Stimulated activated naive CD8-positive, alpha-beta T cell treated with anti-CD3 and anti-CD28 coated beads, Interleukin-15, amount 100 ng/mL, for 72 hours (primary cell): ENCODE measurements at regions not wholly inside any gene's neighbourhood (a gene's known extent, or its start where the extent isn't known, plus 50 kb on each side); places are given as distances from the start of the nearest gene placed in this dataset.
"Not testable (repeated sequence)": the region's sequence is repeated elsewhere in the genome, so short reads cannot be mapped to it uniquely, and the experiment has no call there.

Experiments used
- ATAC-seq: fragments of 150-1000 bp; cut with Tn5 transposase; 2 replicates; pipeline ENCODE4 v1.10.0; 2021; ENCODE audit warnings: mild to moderate bottlenecking, moderate library complexity
- DNase-seq, 2 donors: peaks; one replicate each; pipeline ENCODE4 v3.0.0; 2021 to 2022
- H3K27ac Mint-ChIP-seq, 2 donors: one replicate each; pipeline ENCODE4 v1.8.0; 2022; ENCODE audit warnings: mild to moderate bottlenecking in 2 of 2, mixed read lengths in 2 of 2, moderate library complexity in 2 of 2
- H3K27me3 Mint-ChIP-seq: one replicate; pipeline ENCODE4 v1.8.0; 2022; ENCODE audit warnings: mixed read lengths
- H3K4me1 Mint-ChIP-seq: one replicate; pipeline ENCODE4 v1.8.0; 2022; ENCODE audit warnings: mild to moderate bottlenecking, mixed read lengths
- H3K4me3 Mint-ChIP-seq, 2 donors: one replicate each; pipeline ENCODE4 v1.8.0; 2022; ENCODE audit warnings: mild to moderate bottlenecking in 2 of 2, mixed read lengths in 2 of 2, moderate library complexity in 1 of 2
- H3K9me3 Mint-ChIP-seq, 2 donors: one replicate each; pipeline ENCODE4 v1.8.0; 2022; ENCODE audit warnings: mixed read lengths in 2 of 2

GRCh38 chr12:37565112-37565511 is 751.5 kb upstream of the ALG10B start:
- no peaks in the 10 kb centered on the region for H3K27me3 Mint-ChIP-seq
- no peak for ATAC-seq
- no peak overlapping the region for H3K27ac Mint-ChIP-seq
- DNase-seq = no peak
- H3K4me1 Mint-ChIP-seq = no peaks in the 10 kb centered on the region
- no peak overlapping the region for H3K4me3 Mint-ChIP-seq
- peaks cover 17 to 18% of the 10 kb centered on the region in 2 donors for H3K9me3 Mint-ChIP-seq

GRCh38 chr12:37570547-37570946 is 746.0 kb upstream of the ALG10B start:
- DNase-seq, H3K27ac Mint-ChIP-seq, H3K27me3 Mint-ChIP-seq, H3K4me1 Mint-ChIP-seq, H3K4me3 Mint-ChIP-seq, ATAC-seq: not testable (repeated sequence)
- H3K9me3 Mint-ChIP-seq = peaks cover 10 to 22% of the 10 kb centered on the region in 2 donors
